ENCODE measurements at regions not wholly inside any gene's neighbourhood (a gene's known extent, or its start where the extent isn't known, plus 50 kb on each side); places are given as distances from the start of the nearest gene placed in this dataset.

DNA sequence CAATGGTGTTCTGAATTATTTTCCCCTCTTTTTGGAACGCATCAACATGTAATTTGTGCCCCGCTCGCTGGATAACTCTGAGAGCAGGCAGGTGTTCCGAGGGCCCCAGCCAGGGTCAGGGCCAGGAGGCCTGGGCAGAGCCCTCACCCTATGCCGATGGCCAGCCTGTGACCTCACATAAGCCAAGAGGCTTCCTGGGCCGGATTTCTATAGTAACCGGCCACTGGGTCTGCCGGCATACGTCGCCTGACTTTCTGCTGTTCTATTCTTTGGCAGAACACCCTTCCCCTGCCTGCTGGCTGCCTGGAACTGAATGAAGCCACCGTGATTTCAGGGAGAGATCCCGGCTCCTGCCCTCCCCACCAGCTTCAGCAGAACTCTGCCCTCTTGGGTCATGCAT lies 375.2 kb downstream of the SHANK2 start:
- Histone ChIP-seq H3K27ac (no peak overlapping the region), H3K79me2 (ENCODE audit: insufficient read depth) (no peaks in the 10 kb centered on the region), H3K9me2 (ENCODE audit: insufficient read depth) (no peaks in the 10 kb centered on the region), H4K20me1 (ENCODE audit: insufficient read depth) (no peaks in the 10 kb centered on the region), H3K9me3 (ENCODE audit: low read depth) (no peaks in the 10 kb centered on the region), H3K4me1 (ENCODE audit: insufficient read depth) (no peaks in the 10 kb centered on the region), H3K9ac (no peak overlapping the region), H3K4me3 (no peak overlapping the region), H3K27me3 (replicated peaks; ENCODE audit: insufficient read depth) (no peaks in the 10 kb centered on the region), H2AFZ (no peak overlapping the region), H3K4me2 (ENCODE audit: unreplicated experiment) (no peak overlapping the region), H3F3A (ENCODE audit: insufficient read depth) (no peaks in the 10 kb centered on the region), H3K36me3 (ENCODE audit: low read depth) (no peaks in the 10 kb centered on the region)
- DNase-seq, result no peak
- TF ChIP-seq EZH2phosphoT487 (IDR thresholded peaks at IDR 0.05; ENCODE audit: insufficient read depth, low read depth) (no peak), EZH2 (IDR thresholded peaks at IDR 0.05; ENCODE audit: insufficient read depth, poor library complexity, severe bottlenecking) (no peak)
- 45 to 46% methylated on average over 11 to 12 of the region's 12 CpGs for WGBS, 2 experiments (ENCODE audit: low coverage in 1 of 2, low lambda C conversion rate in 2 of 2, missing lambda C conversion rate in 2 of 2)
- in situ Hi-C loops (cut with MboI), result no loop called here

DNA sequence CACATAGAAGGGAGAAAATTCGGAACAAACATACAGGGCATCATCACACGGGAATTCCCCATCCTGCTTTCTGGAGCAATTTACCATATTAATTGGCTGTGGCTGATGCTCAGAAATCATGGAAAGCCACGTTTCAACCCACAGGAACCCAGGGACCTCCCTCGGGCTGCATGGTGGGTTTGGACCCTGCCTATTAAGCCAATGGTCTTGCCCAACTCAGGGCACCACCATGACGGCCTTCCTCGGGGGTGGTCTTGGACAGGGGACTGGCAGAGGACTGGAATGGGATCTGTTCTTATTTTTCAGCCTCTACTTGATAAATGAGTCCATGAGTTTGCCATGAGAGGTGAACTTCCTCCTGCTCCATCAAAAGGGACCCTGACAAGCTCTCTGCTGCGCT lies 374.0 kb downstream of the SHANK2 start:
- DNase-seq, result no peak
- no peak overlapping the region for H3K9ac ChIP-seq
- WGBS, 2 experiments (ENCODE audit: low coverage in 1 of 2, low lambda C conversion rate in 2 of 2, missing lambda C conversion rate in 2 of 2), result 38 to 40% methylated on average over 7 of the region's 7 CpGs
- H3K9me2 ChIP-seq (ENCODE audit: insufficient read depth), result no peaks in the 10 kb centered on the region
- H2AFZ ChIP-seq, result no peak overlapping the region
- TF ChIP-seq EZH2 (IDR thresholded peaks at IDR 0.05; ENCODE audit: insufficient read depth, poor library complexity, severe bottlenecking) (no peak), EZH2phosphoT487 (IDR thresholded peaks at IDR 0.05; ENCODE audit: insufficient read depth, low read depth) (no peak)
- no peaks in the 10 kb centered on the region for H3K9me3 ChIP-seq (ENCODE audit: low read depth)
- in situ Hi-C loops (cut with MboI), result no loop called here
- H3K4me1 ChIP-seq (ENCODE audit: insufficient read depth), result no peaks in the 10 kb centered on the region
- H3K4me3 ChIP-seq, result no peak overlapping the region
- H3K27ac ChIP-seq, result no peak overlapping the region
- H3K79me2 ChIP-seq (ENCODE audit: insufficient read depth), result no peaks in the 10 kb centered on the region
- no peaks in the 10 kb centered on the region for H4K20me1 ChIP-seq (ENCODE audit: insufficient read depth)
- no peaks in the 10 kb centered on the region for H3K36me3 ChIP-seq (ENCODE audit: low read depth)
- no peaks in the 10 kb centered on the region for H3F3A ChIP-seq (ENCODE audit: insufficient read depth)
- H3K27me3 ChIP-seq (replicated peaks; ENCODE audit: insufficient read depth), result no peaks in the 10 kb centered on the region
- H3K4me2 ChIP-seq (ENCODE audit: unreplicated experiment), result no peak overlapping the region

DNA sequence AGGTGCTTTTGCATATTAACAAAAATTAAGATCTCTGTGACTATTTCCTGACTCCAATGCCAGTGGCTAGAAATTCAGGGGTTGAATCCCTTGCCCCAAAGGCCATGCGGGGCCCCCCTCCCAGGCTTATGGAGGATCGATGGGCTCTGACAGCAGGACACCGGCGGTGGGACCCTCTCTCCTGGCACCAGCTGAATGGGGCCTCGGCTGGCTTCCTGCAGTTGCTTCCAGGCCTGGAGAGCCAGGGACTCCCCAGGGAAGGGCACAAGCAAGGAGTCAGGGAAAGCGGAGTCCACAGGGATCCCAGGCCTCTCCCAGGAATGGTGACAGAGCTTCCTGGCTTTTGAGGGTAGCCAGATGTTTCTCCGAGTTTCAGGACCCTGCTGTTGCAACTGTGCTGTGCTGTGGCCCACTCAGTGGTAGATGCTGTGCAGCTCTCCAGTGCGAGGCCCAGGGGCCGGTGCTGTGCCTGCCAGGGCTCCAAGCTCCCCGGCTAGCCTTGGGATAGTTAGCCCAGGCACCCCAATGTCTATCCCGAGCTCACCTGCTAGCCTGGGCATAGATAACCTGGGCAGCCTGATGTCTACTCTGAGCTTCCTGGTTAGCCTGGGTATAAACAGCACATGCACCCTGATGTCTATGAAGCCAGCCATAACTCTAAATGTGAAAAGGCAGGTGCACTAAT lies 372.6 kb downstream of the SHANK2 start:
- no peaks in the 10 kb centered on the region for H3F3A ChIP-seq (ENCODE audit: insufficient read depth)
- H3K79me2 ChIP-seq (ENCODE audit: insufficient read depth), result no peaks in the 10 kb centered on the region
- in situ Hi-C loops (cut with MboI), result no loop called here
- no peak overlapping the region for H3K4me2 ChIP-seq (ENCODE audit: unreplicated experiment)
- no peak for DNase-seq
- H4K20me1 ChIP-seq (ENCODE audit: insufficient read depth), result no peaks in the 10 kb centered on the region
- no peaks in the 10 kb centered on the region for H3K27me3 ChIP-seq (replicated peaks; ENCODE audit: insufficient read depth)
- no peaks in the 10 kb centered on the region for H3K4me1 ChIP-seq (ENCODE audit: insufficient read depth)
- H3K9ac ChIP-seq, result no peak overlapping the region
- H3K4me3 ChIP-seq, result no peak overlapping the region
- H2AFZ ChIP-seq, result no peak overlapping the region
- WGBS, 2 experiments (ENCODE audit: low coverage in 1 of 2, low lambda C conversion rate in 2 of 2, missing lambda C conversion rate in 2 of 2), result 39 to 43% methylated on average over 11 of the region's 11 CpGs
- H3K9me2 ChIP-seq (ENCODE audit: insufficient read depth), result no peaks in the 10 kb centered on the region
- H3K27ac ChIP-seq, result no peak overlapping the region
- H3K36me3 ChIP-seq (ENCODE audit: low read depth), result no peaks in the 10 kb centered on the region
- H3K9me3 ChIP-seq (ENCODE audit: low read depth), result no peaks in the 10 kb centered on the region
- TF ChIP-seq EZH2phosphoT487 (IDR thresholded peaks at IDR 0.05; ENCODE audit: insufficient read depth, low read depth) (no peak), EZH2 (IDR thresholded peaks at IDR 0.05; ENCODE audit: insufficient read depth, poor library complexity, severe bottlenecking) (no peak)

DNA sequence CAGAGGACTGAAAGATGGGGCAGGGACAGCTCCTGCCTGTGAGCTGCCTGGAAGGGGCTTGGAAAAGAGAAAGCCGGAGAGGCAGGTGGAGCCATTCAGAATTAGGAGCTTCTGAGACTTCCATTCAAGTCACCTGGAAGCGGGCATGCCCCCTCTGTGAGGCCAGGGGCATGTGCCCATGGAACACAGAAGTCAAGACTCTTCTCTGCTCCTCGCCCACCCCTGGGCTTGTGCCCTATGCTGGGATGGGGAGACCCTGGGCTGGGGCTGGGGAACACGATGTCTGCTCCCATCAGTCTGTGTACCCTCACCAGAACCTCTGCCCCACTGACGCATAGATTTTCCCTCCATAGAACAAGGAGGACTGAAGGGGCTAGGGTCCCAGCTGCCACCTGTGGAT lies 372.0 kb downstream of the SHANK2 start:
- no peak for DNase-seq
- in situ Hi-C loops (cut with MboI), result no loop called here

More for the DNA sequence above, 372.0 kb downstream of the SHANK2 start:
- Histone ChIP-seq H3F3A (ENCODE audit: insufficient read depth) (no peaks in the 10 kb centered on the region), H3K4me2 (ENCODE audit: unreplicated experiment) (no peak overlapping the region), H3K79me2 (ENCODE audit: insufficient read depth) (no peaks in the 10 kb centered on the region), H3K27me3 (replicated peaks; ENCODE audit: insufficient read depth) (no peaks in the 10 kb centered on the region), H3K36me3 (ENCODE audit: low read depth) (no peaks in the 10 kb centered on the region), H3K9me3 (ENCODE audit: low read depth) (no peaks in the 10 kb centered on the region), H2AFZ (no peak overlapping the region), H3K9ac (no peak overlapping the region), H3K4me3 (no peak overlapping the region), H4K20me1 (ENCODE audit: insufficient read depth) (no peaks in the 10 kb centered on the region), H3K4me1 (ENCODE audit: insufficient read depth) (no peaks in the 10 kb centered on the region), H3K9me2 (ENCODE audit: insufficient read depth) (no peaks in the 10 kb centered on the region), H3K27ac (no peak overlapping the region)
- TF ChIP-seq EZH2 (IDR thresholded peaks at IDR 0.05; ENCODE audit: insufficient read depth, poor library complexity, severe bottlenecking), result no peak
- TF ChIP-seq EZH2phosphoT487 (IDR thresholded peaks at IDR 0.05; ENCODE audit: insufficient read depth, low read depth), result no peak
- WGBS, 2 experiments (ENCODE audit: low coverage in 1 of 2, low lambda C conversion rate in 2 of 2, missing lambda C conversion rate in 2 of 2), result 40 to 45% methylated on average over 5 of the region's 5 CpGs

Measured in GM23248 (cell line).